ENCODE measurements at regions not wholly inside any gene's neighbourhood (a gene's known extent, or its start where the extent isn't known, plus 50 kb on each side); places are given as distances from the start of the nearest gene placed in this dataset.

- no peak for TF ChIP-seq CTCF (IDR thresholded peaks at IDR 0.05; ENCODE audit: low read depth, low read length)
- no peak overlapping the region for H3K4me3 ChIP-seq (ENCODE audit: low read depth, low read length)
Observed at GRCh38 chr1:221071777-221072176, 192.5 kb downstream of the HLX start.

- TF ChIP-seq CTCF (IDR thresholded peaks at IDR 0.05; ENCODE audit: low read depth, low read length), result no peak
- no peak overlapping the region for H3K4me3 ChIP-seq (ENCODE audit: low read depth, low read length)
Observed at GRCh38 chr1:221072214-221072613, 193.0 kb downstream of the HLX start.

- no peak for TF ChIP-seq CTCF (IDR thresholded peaks at IDR 0.05; ENCODE audit: low read depth, low read length)
- H3K4me3 ChIP-seq (ENCODE audit: low read depth, low read length), result no peak overlapping the region
Observed at GRCh38 chr1:221074332-221074731, 195.1 kb downstream of the HLX start.

- H3K4me3 ChIP-seq (ENCODE audit: low read depth, low read length), result no peak overlapping the region
- no peak for TF ChIP-seq CTCF (IDR thresholded peaks at IDR 0.05; ENCODE audit: low read depth, low read length)
Observed at GRCh38 chr1:221075911-221076310, 196.7 kb downstream of the HLX start.

DNA sequence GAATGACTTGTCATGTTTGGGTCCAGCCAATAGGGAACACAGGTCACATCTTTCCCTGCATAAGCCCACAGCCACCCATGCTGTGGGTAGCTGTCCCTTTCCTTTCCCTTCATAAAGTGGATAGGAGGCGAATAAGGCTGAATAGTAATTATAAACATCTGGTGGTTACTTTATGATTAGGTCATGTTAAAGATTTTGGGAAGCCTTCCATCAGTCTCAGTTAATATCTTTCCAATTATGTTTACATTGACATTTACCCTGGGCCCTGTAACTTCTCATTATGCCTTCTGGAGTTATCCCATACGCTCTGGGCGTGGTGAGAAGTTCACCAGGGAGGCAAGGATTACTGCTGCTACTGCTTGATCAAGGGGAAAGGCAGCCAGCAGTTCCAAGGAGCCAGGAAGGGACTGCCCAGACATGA lies 197.2 kb downstream of the HLX start:
- no peak overlapping the region for H3K4me3 ChIP-seq (ENCODE audit: low read depth, low read length)
- TF ChIP-seq CTCF (IDR thresholded peaks at IDR 0.05; ENCODE audit: low read depth, low read length), result no peak

DNA sequence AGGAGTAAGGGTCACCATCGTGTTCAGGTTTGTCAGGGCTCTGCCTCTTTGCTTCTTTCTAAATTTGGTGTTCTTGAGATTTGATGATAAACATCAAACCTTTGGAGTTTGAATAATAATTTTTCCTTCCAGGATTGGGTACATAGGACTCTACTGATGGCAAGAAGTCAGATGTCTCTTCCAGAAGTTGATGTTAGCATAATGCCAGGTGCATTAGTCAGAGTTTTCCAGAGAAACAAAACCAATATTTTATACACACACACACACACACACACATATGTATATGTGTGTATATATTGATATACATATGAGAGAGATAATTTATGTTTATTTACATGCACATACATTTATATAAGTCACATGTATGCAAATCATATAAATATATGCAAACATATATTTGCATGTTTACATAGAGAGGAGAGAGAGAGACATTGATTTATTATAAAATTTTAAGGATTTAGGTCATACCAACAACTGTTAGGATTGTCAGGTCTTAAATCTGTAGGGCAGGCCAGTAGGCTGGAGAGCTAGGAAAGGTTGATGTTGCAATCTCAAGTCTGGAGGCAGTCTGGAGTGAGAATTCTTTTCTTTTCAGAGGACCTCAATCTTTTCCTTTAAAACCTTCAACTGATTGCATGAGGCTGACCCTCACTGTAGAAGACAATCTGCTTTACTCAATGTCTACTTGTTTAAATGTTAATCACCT lies 199.2 kb downstream of the HLX start:
- no peak for TF ChIP-seq CTCF (IDR thresholded peaks at IDR 0.05; ENCODE audit: low read depth, low read length)
- no peak overlapping the region for H3K4me3 ChIP-seq (ENCODE audit: low read depth, low read length)

DNA sequence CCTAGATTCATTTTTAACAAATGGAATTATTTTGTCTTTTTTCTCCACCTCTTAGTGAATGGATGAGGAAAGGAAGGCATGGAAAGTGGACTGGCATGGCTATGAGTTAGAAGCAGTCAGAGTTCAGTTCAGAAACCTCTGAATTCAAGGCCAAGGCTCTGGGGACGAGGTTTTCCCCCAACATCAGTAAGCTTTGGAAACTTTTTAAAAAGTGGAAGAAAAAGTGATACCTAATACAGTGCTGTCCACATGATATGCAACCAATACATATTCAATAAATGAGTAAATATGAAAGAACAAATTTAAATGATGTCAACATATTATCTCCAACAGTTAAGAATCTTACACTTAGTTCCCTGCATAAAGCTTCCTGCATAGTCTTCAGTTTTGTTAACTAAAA lies 204.7 kb downstream of the HLX start:
- H3K4me3 ChIP-seq (ENCODE audit: low read depth, low read length), result no peak overlapping the region
- no peak for TF ChIP-seq CTCF (IDR thresholded peaks at IDR 0.05; ENCODE audit: low read depth, low read length)
